Calu3 (cell line): ENCODE measurements at regions not wholly inside any gene's neighbourhood (a gene's known extent, or its start where the extent isn't known, plus 50 kb on each side); places are given as distances from the start of the nearest gene placed in this dataset.
"Not testable (repeated sequence)": the region's sequence is repeated elsewhere in the genome, so short reads cannot be mapped to it uniquely, and the experiment has no call there.

Source experiments
- BruUV-seq: library from RNA; stranded (reverse); fragments of 400-500 nt; replicated peaks from 2 replicates; lab custom pipeline; 2021; lab: Mats Ljungman, UMichigan
- CTCF ChIA-PET: fragments of 300-600 bp; sonication (Branson Sonifier 250); formaldehyde crosslinking; loops from one replicate; lab custom pipeline; 2022; ENCODE audit warnings: antibody characterized with exemption; lab: Charles Lee
- DNase-seq: peaks from one replicate; pipeline ENCODE4 v3.0.0; 2022
- H3K27ac Mint-ChIP-seq: one replicate; pipeline ENCODE4 v1.8.0; 2022; ENCODE audit warnings: mixed read lengths; ENCODE audit not compliant: unreplicated experiment
- H3K27me3 Mint-ChIP-seq: one replicate; pipeline ENCODE4 v1.8.0; 2022; ENCODE audit warnings: mixed read lengths; ENCODE audit not compliant: unreplicated experiment
- H3K36me3 Mint-ChIP-seq: one replicate; pipeline ENCODE4 v1.8.0; 2022; ENCODE audit warnings: mild to moderate bottlenecking, moderate library complexity, mixed read lengths; ENCODE audit not compliant: insufficient read depth, unreplicated experiment
- H3K4me1 Mint-ChIP-seq: one replicate; pipeline ENCODE4 v1.8.0; 2022; ENCODE audit warnings: mild to moderate bottlenecking, low read depth, mixed read lengths; ENCODE audit not compliant: unreplicated experiment
- H3K4me3 Mint-ChIP-seq: one replicate; pipeline ENCODE4 v1.8.0; 2022; ENCODE audit warnings: mild to moderate bottlenecking, low read depth, moderate library complexity, mixed read lengths; ENCODE audit not compliant: unreplicated experiment
- H3K9me3 Mint-ChIP-seq: one replicate; pipeline ENCODE4 v1.8.0; 2022; ENCODE audit warnings: low read depth, mixed read lengths; ENCODE audit not compliant: unreplicated experiment
- intact Hi-C: fragments of 100-400 bp; cut with micrococcal nuclease; formaldehyde crosslinking; loops from one replicate; pipeline ENCODE4 v1.10.0; 2022; ENCODE audit not compliant: unreplicated experiment
- TF ChIP-seq, protein P1 (sequence below): fragments of 200-600 bp; IDR thresholded peaks from one replicate; pipeline ENCODE4 v1.8.0; 2022; ENCODE audit warnings: antibody characterized with exemption; ENCODE audit not compliant: unreplicated experiment

DNA sequence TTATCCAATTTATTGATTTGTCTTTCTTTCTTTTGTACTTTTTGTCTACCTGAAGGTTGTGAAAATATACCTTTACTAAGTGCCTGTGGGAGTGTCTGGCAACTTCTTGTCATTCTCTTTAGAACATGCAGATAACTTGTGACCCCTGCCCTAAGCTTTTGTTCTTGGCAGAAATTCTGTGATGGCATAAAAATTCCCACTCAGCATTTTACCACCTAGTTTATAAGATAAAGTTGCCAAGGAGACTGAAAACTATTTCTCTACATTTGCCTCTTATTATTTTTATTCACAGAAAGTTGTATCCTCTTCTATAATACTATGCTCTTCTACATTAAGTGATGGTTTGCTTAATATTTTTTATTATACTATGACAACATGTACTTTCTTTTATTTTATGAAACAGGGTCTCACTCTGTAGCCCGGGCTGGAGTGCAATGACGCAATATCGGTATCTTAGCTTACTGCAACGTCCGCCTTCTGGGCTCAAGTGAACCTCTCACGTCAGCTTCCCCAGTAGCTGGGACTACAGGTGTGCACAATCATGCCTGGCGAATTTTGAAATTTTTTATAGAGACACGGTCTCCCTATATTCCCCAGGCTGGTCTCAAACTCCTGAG is 683.5 kb downstream of the ANKRD7 start:
- CTCF ChIA-PET: no interaction called here

DNA sequence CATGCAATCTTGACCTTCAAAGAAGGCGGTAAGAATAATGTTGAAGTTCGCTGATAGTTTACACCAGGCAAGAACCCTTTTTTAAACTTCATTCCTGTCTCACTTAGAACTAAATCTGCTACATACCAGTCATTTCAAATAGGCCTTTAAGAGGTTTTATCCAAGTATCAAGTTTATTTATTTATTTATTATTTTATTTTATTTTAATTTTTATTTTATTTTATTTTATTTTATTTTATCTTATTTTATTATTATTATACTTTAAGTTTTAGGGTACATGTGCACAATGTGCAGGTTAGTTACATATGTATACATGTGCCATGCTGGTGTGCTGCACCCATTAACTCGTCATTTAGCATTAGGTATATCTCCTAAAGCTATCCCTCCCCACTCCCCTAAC is 691.6 kb downstream of the ANKRD7 start:
- BruUV-seq, H3K27me3 Mint-ChIP-seq, DNase-seq, H3K36me3 Mint-ChIP-seq, intact Hi-C loops, H3K9me3 Mint-ChIP-seq, H3K4me3 Mint-ChIP-seq, H3K27ac Mint-ChIP-seq, CTCF ChIA-PET, H3K4me1 Mint-ChIP-seq: not testable (repeated sequence)

More for the DNA sequence above, 683.5 kb downstream of the ANKRD7 start:
- no TSS peak for BruUV-seq
- no peak overlapping the region for H3K27ac Mint-ChIP-seq
- TF ChIP-seq, protein P1, sequence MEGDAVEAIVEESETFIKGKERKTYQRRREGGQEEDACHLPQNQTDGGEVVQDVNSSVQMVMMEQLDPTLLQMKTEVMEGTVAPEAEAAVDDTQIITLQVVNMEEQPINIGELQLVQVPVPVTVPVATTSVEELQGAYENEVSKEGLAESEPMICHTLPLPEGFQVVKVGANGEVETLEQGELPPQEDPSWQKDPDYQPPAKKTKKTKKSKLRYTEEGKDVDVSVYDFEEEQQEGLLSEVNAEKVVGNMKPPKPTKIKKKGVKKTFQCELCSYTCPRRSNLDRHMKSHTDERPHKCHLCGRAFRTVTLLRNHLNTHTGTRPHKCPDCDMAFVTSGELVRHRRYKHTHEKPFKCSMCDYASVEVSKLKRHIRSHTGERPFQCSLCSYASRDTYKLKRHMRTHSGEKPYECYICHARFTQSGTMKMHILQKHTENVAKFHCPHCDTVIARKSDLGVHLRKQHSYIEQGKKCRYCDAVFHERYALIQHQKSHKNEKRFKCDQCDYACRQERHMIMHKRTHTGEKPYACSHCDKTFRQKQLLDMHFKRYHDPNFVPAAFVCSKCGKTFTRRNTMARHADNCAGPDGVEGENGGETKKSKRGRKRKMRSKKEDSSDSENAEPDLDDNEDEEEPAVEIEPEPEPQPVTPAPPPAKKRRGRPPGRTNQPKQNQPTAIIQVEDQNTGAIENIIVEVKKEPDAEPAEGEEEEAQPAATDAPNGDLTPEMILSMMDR: no peak
- no peaks in the 10 kb centered on the region for H3K4me1 Mint-ChIP-seq
- H3K27me3 Mint-ChIP-seq: no peaks in the 10 kb centered on the region
- H3K9me3 Mint-ChIP-seq: no peaks in the 10 kb centered on the region
- H3K36me3 Mint-ChIP-seq: no peaks in the 10 kb centered on the region
- H3K4me3 Mint-ChIP-seq: no peak overlapping the region
- intact Hi-C loops: no loop called here
- DNase-seq: no peak

DNA sequence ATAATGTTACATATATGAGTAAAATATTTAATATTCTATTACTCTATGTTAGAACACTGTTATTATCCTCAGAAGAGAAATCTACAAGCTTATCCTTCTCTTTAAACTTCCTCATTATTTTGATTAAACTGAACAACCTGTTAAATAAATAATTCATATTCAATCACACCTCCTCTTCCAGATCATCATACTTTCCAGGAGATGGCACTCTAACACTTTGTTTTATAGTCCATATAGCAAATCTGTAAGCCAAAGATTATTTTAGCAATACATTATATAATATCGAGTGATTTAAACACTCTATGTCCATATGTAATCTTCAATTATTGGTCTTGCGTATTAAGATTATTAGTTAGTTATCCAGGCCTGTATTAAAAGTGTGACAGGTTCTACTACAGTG is 694.1 kb downstream of the ANKRD7 start:
- H3K9me3 Mint-ChIP-seq: no peaks in the 10 kb centered on the region
- no peak for DNase-seq
- TF ChIP-seq, protein P1: peak; percentile 26
- H3K4me1 Mint-ChIP-seq: no peaks in the 10 kb centered on the region
- no peak overlapping the region for H3K4me3 Mint-ChIP-seq
- BruUV-seq: no TSS peak
- CTCF ChIA-PET: interaction anchor here (0.8 kb wide), 1 partner anchor 258 kb away, joined by 4 read pairs; no protein-coding TSS in a partner anchor
- no peaks in the 10 kb centered on the region for H3K36me3 Mint-ChIP-seq
- intact Hi-C loops: loop anchor here (1.0 to 2.0 kb wide), 3 partner anchors 258 to 566 kb away; no protein-coding TSS in a partner anchor
- no peak overlapping the region for H3K27ac Mint-ChIP-seq
- H3K27me3 Mint-ChIP-seq: no peaks in the 10 kb centered on the region

DNA sequence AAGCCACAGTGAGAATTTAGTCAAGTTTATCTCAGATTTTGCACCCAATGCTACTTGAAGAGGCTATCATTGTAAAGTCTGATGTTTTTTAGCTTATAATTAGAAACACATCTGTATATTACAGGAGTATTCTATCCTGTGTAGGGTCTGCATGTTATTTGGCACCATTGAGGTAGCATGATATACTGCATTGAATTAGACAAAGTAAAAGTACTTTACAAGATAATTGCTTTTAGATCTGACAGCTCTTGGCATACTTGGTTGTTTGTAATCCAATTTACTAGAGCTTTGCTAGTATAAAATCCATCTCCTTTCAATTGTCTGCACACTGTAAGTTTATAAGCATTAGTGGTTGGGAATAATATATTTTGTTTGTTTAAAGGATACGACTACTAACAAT is 714.3 kb downstream of the ANKRD7 start:
- Mint-ChIP-seq H3K27me3 (no peaks in the 10 kb centered on the region), H3K36me3 (no peaks in the 10 kb centered on the region), H3K4me3 (no peak overlapping the region), H3K4me1 (no peaks in the 10 kb centered on the region), H3K27ac (no peak overlapping the region), H3K9me3 (no peaks in the 10 kb centered on the region)
- TF ChIP-seq, protein P1: no peak
- DNase-seq: no peak
- intact Hi-C loops: no loop called here
- CTCF ChIA-PET: no interaction called here
- BruUV-seq: no TSS peak

DNA sequence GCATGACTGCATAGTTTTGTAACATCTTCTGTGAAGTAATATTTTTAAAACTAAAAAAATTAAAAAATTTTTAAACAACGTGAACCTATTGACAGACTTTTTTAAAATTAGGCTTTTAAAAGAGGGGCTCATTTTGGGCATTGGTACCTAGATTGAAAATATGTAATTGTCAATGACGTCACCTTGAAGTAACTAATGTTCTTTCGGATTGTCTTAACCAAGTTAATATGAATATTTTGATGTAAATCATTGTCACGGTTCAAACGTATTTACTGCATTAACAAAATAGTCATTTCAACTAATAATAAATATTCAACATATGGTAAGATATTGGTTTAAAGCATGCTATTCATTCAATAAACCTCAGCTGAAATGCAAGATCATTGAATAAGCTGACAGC is 719.8 kb downstream of the ANKRD7 start:
- CTCF ChIA-PET: no interaction called here
- no peak overlapping the region for H3K4me3 Mint-ChIP-seq
- no peaks in the 10 kb centered on the region for H3K4me1 Mint-ChIP-seq
- H3K27me3 Mint-ChIP-seq: no peaks in the 10 kb centered on the region
- intact Hi-C loops: no loop called here
- BruUV-seq: no TSS peak
- H3K27ac Mint-ChIP-seq: no peak overlapping the region
- no peaks in the 10 kb centered on the region for H3K9me3 Mint-ChIP-seq
- no peak for DNase-seq
- no peaks in the 10 kb centered on the region for H3K36me3 Mint-ChIP-seq
- TF ChIP-seq, protein P1: no peak
